KMS-11 (cell line): ENCODE measurements at regions not wholly inside any gene's neighbourhood (a gene's known extent, or its start where the extent isn't known, plus 50 kb on each side); places are given as distances from the start of the nearest gene placed in this dataset.

Source experiments
- H2AFZ ChIP-seq: fragments of 200-600 bp; sonication (generic); 2 replicates; pipeline ENCODE4 v1.6.1; 2016; ENCODE audit warnings: antibody characterized with exemption, mixed run types, low read depth
- H3K27ac ChIP-seq: fragments of 200-600 bp; sonication (generic); 2 replicates; pipeline ENCODE4 v1.6.1; 2016; ENCODE audit warnings: mild to moderate bottlenecking, mixed run types
- H3K27me3 ChIP-seq: fragments of 200-600 bp; sonication (generic); 2 replicates; pipeline ENCODE4 v1.6.1; 2017; ENCODE audit warnings: mild to moderate bottlenecking, low read depth, mixed run types, moderate library complexity; ENCODE audit not compliant: insufficient read depth
- H3K36me3 ChIP-seq: fragments of 200-600 bp; sonication (generic); 2 replicates; pipeline ENCODE4 v1.6.1; 2017; ENCODE audit warnings: mild to moderate bottlenecking, mixed run types; ENCODE audit not compliant: insufficient read depth
- H3K4me1 ChIP-seq: fragments of 200-600 bp; sonication (generic); 2 replicates; pipeline ENCODE4 v1.6.1; 2016; ENCODE audit warnings: mild to moderate bottlenecking, low read depth, mixed run types; ENCODE audit not compliant: poor library complexity, severe bottlenecking
- H3K4me2 ChIP-seq: fragments of 200-600 bp; sonication (generic); 2 replicates; pipeline ENCODE4 v1.7.0; 2016; ENCODE audit warnings: mild to moderate bottlenecking, mixed run types
- H3K4me3 ChIP-seq: fragments of 200-600 bp; sonication (generic); IDR thresholded peaks from 2 replicates; pipeline ENCODE4 v1.6.1; 2017; ENCODE audit warnings: low read depth, low read length, mixed read lengths; ENCODE audit not compliant: insufficient read depth
- H3K79me2 ChIP-seq: fragments of 200-600 bp; sonication (generic); 2 replicates; pipeline ENCODE4 v1.6.1; 2016; ENCODE audit warnings: low read depth, mixed run types; ENCODE audit not compliant: insufficient read depth
- H3K9ac ChIP-seq: fragments of 200-600 bp; sonication (generic); 2 replicates; pipeline ENCODE4 v1.6.1; 2016; ENCODE audit warnings: mild to moderate bottlenecking, mixed run types
- H4K20me1 ChIP-seq: fragments of 200-600 bp; sonication (generic); 2 replicates; pipeline ENCODE4 v1.6.1; 2016; ENCODE audit warnings: mild to moderate bottlenecking, mixed run types; ENCODE audit not compliant: insufficient read depth
- TF ChIP-seq, protein P1 (sequence below): fragments of 200-600 bp; sonication (generic); conservative IDR thresholded peaks from 2 replicates; pipeline ENCODE4 v1.6.1; 2017; ENCODE audit warnings: low read depth, mild to moderate bottlenecking, antibody characterized with exemption, low read length, moderate library complexity, mixed read lengths

DNA sequence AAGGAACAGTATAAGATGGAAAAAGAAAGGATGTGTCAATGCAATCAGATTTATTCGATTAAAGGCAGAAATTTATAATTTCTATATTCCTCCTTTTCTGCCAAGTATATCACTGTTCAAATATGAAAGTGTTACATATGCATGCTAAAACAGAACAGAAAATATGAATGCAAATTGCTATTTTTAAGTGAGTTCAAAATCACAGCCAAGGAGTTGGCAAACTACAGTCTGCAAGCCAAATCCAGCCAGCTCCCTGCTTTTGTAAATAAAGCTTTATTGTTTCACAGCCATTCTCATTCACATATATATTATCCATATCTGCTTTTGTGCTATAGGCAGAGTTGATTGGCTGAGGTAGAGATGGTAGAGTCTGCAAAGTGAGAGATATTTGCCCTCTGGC, 747.2 kb downstream of the ANKRD7 start:
- TF ChIP-seq, protein P1, sequence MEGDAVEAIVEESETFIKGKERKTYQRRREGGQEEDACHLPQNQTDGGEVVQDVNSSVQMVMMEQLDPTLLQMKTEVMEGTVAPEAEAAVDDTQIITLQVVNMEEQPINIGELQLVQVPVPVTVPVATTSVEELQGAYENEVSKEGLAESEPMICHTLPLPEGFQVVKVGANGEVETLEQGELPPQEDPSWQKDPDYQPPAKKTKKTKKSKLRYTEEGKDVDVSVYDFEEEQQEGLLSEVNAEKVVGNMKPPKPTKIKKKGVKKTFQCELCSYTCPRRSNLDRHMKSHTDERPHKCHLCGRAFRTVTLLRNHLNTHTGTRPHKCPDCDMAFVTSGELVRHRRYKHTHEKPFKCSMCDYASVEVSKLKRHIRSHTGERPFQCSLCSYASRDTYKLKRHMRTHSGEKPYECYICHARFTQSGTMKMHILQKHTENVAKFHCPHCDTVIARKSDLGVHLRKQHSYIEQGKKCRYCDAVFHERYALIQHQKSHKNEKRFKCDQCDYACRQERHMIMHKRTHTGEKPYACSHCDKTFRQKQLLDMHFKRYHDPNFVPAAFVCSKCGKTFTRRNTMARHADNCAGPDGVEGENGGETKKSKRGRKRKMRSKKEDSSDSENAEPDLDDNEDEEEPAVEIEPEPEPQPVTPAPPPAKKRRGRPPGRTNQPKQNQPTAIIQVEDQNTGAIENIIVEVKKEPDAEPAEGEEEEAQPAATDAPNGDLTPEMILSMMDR: no peak

GRCh38 chr7:118974836-118975235, 750.3 kb downstream of the ANKRD7 start:
- TF ChIP-seq, protein P1: no peak
- Histone ChIP-seq H4K20me1 (no peaks in the 10 kb centered on the region), H3K4me1 (no peaks in the 10 kb centered on the region), H3K4me3 (no peak overlapping the region), H3K9ac (no peak overlapping the region), H3K27ac (no peak overlapping the region), H3K36me3 (no peaks in the 10 kb centered on the region), H3K79me2 (no peaks in the 10 kb centered on the region), H3K27me3 (no peaks in the 10 kb centered on the region), H2AFZ (no peak overlapping the region), H3K4me2 (no peak overlapping the region)

More for the DNA sequence above, 747.2 kb downstream of the ANKRD7 start:
- H3K36me3 ChIP-seq: no peaks in the 10 kb centered on the region
- H3K9ac ChIP-seq: no peak overlapping the region
- H3K27me3 ChIP-seq: no peaks in the 10 kb centered on the region
- no peaks in the 10 kb centered on the region for H4K20me1 ChIP-seq
- H3K27ac ChIP-seq: no peak overlapping the region
- H3K4me2 ChIP-seq: no peak overlapping the region
- no peak overlapping the region for H2AFZ ChIP-seq
- no peaks in the 10 kb centered on the region for H3K79me2 ChIP-seq
- H3K4me1 ChIP-seq: no peaks in the 10 kb centered on the region
- no peak overlapping the region for H3K4me3 ChIP-seq

DNA sequence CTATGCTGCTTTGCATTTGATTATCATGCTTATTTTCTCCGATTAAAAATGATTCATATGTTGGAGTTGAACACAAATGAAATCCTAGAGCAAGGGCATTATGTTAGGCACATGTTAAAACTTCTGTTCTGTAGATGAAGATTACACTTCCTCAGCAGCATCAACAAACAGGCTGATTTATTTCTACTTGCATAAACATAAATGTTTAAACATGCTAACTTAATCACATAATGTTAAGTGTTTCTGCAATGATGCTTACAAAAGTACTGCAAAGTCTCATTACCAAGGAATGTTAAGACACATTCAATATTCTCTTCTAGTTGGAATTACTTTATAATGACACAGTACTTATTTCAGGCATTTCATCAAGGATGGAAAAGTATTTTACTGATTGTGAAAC, 770.8 kb downstream of the ANKRD7 start:
- Histone ChIP-seq H4K20me1 (no peaks in the 10 kb centered on the region), H3K36me3 (no peaks in the 10 kb centered on the region), H2AFZ (no peak overlapping the region), H3K9ac (no peak overlapping the region), H3K79me2 (no peaks in the 10 kb centered on the region), H3K27me3 (no peaks in the 10 kb centered on the region), H3K27ac (no peak overlapping the region), H3K4me2 (no peak overlapping the region), H3K4me1 (no peaks in the 10 kb centered on the region), H3K4me3 (no peak overlapping the region)
- TF ChIP-seq, protein P1: no peak

GRCh38 chr7:119007236-119007635, 782.7 kb downstream of the ANKRD7 start:
- no peaks in the 10 kb centered on the region for H3K27me3 ChIP-seq
- no peak overlapping the region for H2AFZ ChIP-seq
- no peak overlapping the region for H3K4me2 ChIP-seq
- TF ChIP-seq, protein P1: no peak
- H3K4me3 ChIP-seq: no peak overlapping the region
- no peak overlapping the region for H3K27ac ChIP-seq
- H3K79me2 ChIP-seq: no peaks in the 10 kb centered on the region
- H3K36me3 ChIP-seq: no peaks in the 10 kb centered on the region
- no peaks in the 10 kb centered on the region for H3K4me1 ChIP-seq
- no peaks in the 10 kb centered on the region for H4K20me1 ChIP-seq
- no peak overlapping the region for H3K9ac ChIP-seq

DNA sequence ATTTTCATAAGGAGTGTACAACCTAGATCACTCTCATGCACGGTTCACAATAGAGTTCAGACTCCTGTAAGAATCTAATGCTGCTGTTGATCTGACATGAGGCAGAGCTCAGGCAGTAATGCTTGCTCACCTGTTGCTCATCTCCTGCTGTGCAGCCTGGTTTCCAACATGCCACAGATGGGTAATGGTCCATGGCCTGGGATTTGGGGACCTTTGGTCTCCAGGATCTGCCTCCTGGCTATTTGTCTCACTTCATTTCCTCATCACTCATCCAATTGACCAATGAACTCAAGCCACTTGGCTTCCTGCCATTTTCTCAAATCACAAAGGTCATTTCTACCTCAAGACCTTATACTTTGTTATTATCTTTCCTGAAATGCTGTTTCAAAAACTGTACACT, 786.1 kb downstream of the ANKRD7 start:
- Histone ChIP-seq H2AFZ (no peak overlapping the region), H3K36me3 (no peaks in the 10 kb centered on the region), H3K9ac (no peak overlapping the region), H3K27me3 (no peaks in the 10 kb centered on the region), H3K4me2 (no peak overlapping the region), H3K27ac (no peak overlapping the region), H3K4me1 (no peaks in the 10 kb centered on the region), H4K20me1 (no peaks in the 10 kb centered on the region), H3K4me3 (no peak overlapping the region), H3K79me2 (no peaks in the 10 kb centered on the region)
- TF ChIP-seq, protein P1: no peak
